IMR-90 (cell line): ENCODE measurements at regions not wholly inside any gene's neighbourhood (a gene's known extent, or its start where the extent isn't known, plus 50 kb on each side); places are given as distances from the start of the nearest gene placed in this dataset.

Experiments used
- ATAC-seq: fragments of 200-7000 bp; cut with Tn5 transposase; 2 replicates; pipeline ENCODE4 v1.9.1; 2020; ENCODE audit warnings: low read depth, mild to moderate bottlenecking, moderate library complexity
- BruUV-seq: library from RNA; stranded (reverse); fragments of 400-500 nt; replicated peaks from 2 replicates; lab custom pipeline; 2021; lab: Mats Ljungman, UMichigan
- CTCF ChIA-PET: fragments of 300-600 bp; formaldehyde crosslinking; extraction: SDS; loops from one replicate; lab custom pipeline; 2021; ENCODE audit warnings: antibody characterized with exemption; lab: Yijun Ruan, JAX
- POLR2A ChIA-PET: fragments of 300-600 bp; sonication (Branson Sonifier 250); formaldehyde crosslinking; loops from one replicate; lab custom pipeline; 2022; ENCODE audit warnings: antibody characterized with exemption; ENCODE audit not compliant: unreplicated experiment; lab: Charles Lee
- DNase-seq: peaks from one replicate; pipeline ENCODE4 v3.0.0; 2013
- H2AFZ ChIP-seq: replicated peaks from 2 replicates; pipeline ENCODE3; 2013; ENCODE audit warnings: low read length, mild to moderate bottlenecking; ENCODE audit not compliant: poor library complexity
- H2AK5ac ChIP-seq: 2 replicates; pipeline ENCODE4 v1.6.1; 2013; ENCODE audit warnings: low read depth, low read length, inconsistent platforms
- H2AK9ac ChIP-seq: replicated peaks from 2 replicates; pipeline ENCODE3; 2013; ENCODE audit warnings: mild to moderate bottlenecking, low read depth, low read length, moderate library complexity; ENCODE audit not compliant: poor library complexity
- H2BK120ac ChIP-seq: 2 replicates; pipeline ENCODE4 v1.6.1; 2013; ENCODE audit warnings: low read depth, low read length, inconsistent platforms
- H2BK15ac ChIP-seq: 3 replicates; pipeline ENCODE4 v1.6.1; 2013; ENCODE audit warnings: low read depth, low read length, inconsistent platforms
- H2BK20ac ChIP-seq: 2 replicates; pipeline ENCODE4 v1.6.1; 2013; ENCODE audit warnings: low read depth, mild to moderate bottlenecking, inconsistent platforms, low read length, moderate library complexity
- H2BK5ac ChIP-seq: 2 replicates; pipeline ENCODE4 v1.6.1; 2013; ENCODE audit warnings: mild to moderate bottlenecking, low read depth, low read length, inconsistent platforms; ENCODE audit not compliant: poor library complexity, severe bottlenecking
- H3K14ac ChIP-seq: replicated peaks from 2 replicates; pipeline ENCODE4 v1.6.1; 2013; ENCODE audit warnings: low read depth, low read length, inconsistent platforms
- H3K18ac ChIP-seq: 2 replicates; pipeline ENCODE4 v1.6.1; 2013; ENCODE audit warnings: low read depth, low read length, control low read depth
- H3K23ac ChIP-seq: 2 replicates; pipeline ENCODE4 v1.6.1; 2013; ENCODE audit warnings: low read depth, low read length, inconsistent platforms
- H3K27ac ChIP-seq: 2 replicates; pipeline ENCODE4 v1.5.1; 2013; ENCODE audit warnings: mild to moderate bottlenecking, control low read depth, low read length; ENCODE audit not compliant: insufficient read depth
- H3K27me3 ChIP-seq: 2 replicates; pipeline ENCODE4 v1.6.1; 2013; ENCODE audit warnings: low read length; ENCODE audit not compliant: control insufficient read depth, insufficient read depth
- H3K36me3 ChIP-seq: 2 replicates; pipeline ENCODE4 v1.6.1; 2013; ENCODE audit warnings: low read length, mixed read lengths; ENCODE audit not compliant: control insufficient read depth, insufficient read depth
- H3K4ac ChIP-seq: 2 replicates; pipeline ENCODE4 v1.6.1; 2013; ENCODE audit warnings: low read depth, low read length, inconsistent platforms
- H3K4me1 ChIP-seq: 2 replicates; pipeline ENCODE4 v1.6.1; 2013; ENCODE audit warnings: low read length, mixed read lengths; ENCODE audit not compliant: control insufficient read depth, insufficient read depth
- H3K4me2 ChIP-seq: 2 replicates; pipeline ENCODE4 v1.6.1; 2013; ENCODE audit warnings: low read depth, mild to moderate bottlenecking, control low read depth, low read length, moderate library complexity
- H3K4me3 ChIP-seq: 2 replicates; pipeline ENCODE4 v1.5.1; 2013; ENCODE audit warnings: low read depth, mild to moderate bottlenecking, control low read depth, low read length, moderate library complexity; ENCODE audit not compliant: insufficient read depth
- H3K56ac ChIP-seq: 2 replicates; pipeline ENCODE4 v1.6.1; 2013; ENCODE audit warnings: low read length, inconsistent platforms; ENCODE audit not compliant: insufficient read depth; ENCODE audit errors: extremely low read depth
- H3K79me1 ChIP-seq, 2 experiments: 2 replicates each; pipeline ENCODE4 v1.6.1; 2013; ENCODE audit warnings: low read length in 2 of 2, inconsistent platforms in 1 of 2, low read depth in 1 of 2
- H3K9ac ChIP-seq: 2 replicates; pipeline ENCODE4 v1.6.1; 2013; ENCODE audit warnings: low read depth, low read length, control low read depth
- H3K9me1 ChIP-seq: 2 replicates; pipeline ENCODE4 v1.6.1; 2013; ENCODE audit warnings: low read length, inconsistent platforms; ENCODE audit not compliant: insufficient read depth
- H3K9me3 ChIP-seq: 2 replicates; pipeline ENCODE4 v1.6.1; 2013; ENCODE audit warnings: low read length; ENCODE audit not compliant: control insufficient read depth, insufficient read depth
- H4K20me1 ChIP-seq: 2 replicates; pipeline ENCODE4 v1.6.1; 2013; ENCODE audit warnings: low read length, inconsistent platforms; ENCODE audit not compliant: insufficient read depth
- H4K5ac ChIP-seq: 2 replicates; pipeline ENCODE4 v1.6.1; 2013; ENCODE audit warnings: mild to moderate bottlenecking, low read depth, low read length, control low read depth
- H4K8ac ChIP-seq, 2 experiments: 2 replicates each; pipeline ENCODE4 v1.6.1; 2013; ENCODE audit warnings: low read depth in 2 of 2, low read length in 2 of 2, control low read depth in 1 of 2, inconsistent platforms in 1 of 2
- H4K91ac ChIP-seq: 2 replicates; pipeline ENCODE4 v1.6.1; 2013; ENCODE audit warnings: low read depth, low read length, inconsistent platforms; ENCODE audit not compliant: insufficient read depth
- ELK1 ChIP-seq: fragments of 150-350 bp; IDR thresholded peaks from 2 replicates; pipeline ENCODE4 v1.6.1; 2016; ENCODE audit warnings: low read depth, mild to moderate bottlenecking, low read length, moderate library complexity, borderline replicate concordance
- MAFK ChIP-seq: IDR thresholded peaks from 2 replicates; pipeline ENCODE4 v1.6.1; 2012; ENCODE audit warnings: low read depth, low read length, improper control_type of control experiment
- NFE2L2 ChIP-seq: fragments of 150-350 bp; IDR thresholded peaks from 2 replicates; pipeline ENCODE4 v1.6.1; 2016; ENCODE audit warnings: low read depth, mild to moderate bottlenecking, low read length
- RAD21 ChIP-seq: IDR thresholded peaks from 2 replicates; pipeline ENCODE4 v1.6.1; 2012; ENCODE audit warnings: low read length, improper control_type of control experiment
- RFX5 ChIP-seq: IDR thresholded peaks from 2 replicates; pipeline ENCODE4 v1.8.0; 2012; ENCODE audit warnings: low read depth, mild to moderate bottlenecking, low read length, moderate library complexity
- WGBS, 2 experiments: methylation state at CpG; one replicate each; pipeline versions ENCODE4 v1.1.5 to v1.1.7; 2013; ENCODE audit warnings: missing lambda C conversion rate in 2 of 2; ENCODE audit not compliant: insufficient read length in 1 of 2; ENCODE audit errors: extremely low coverage in 2 of 2; 5-methylcytosine and 5-hydroxymethylcytosine counted together
- dilution Hi-C: fragments of 300-500 bp; cut with HindIII; formaldehyde crosslinking; loops from one replicate; pipeline ENCODE4 v1.14.3; 2018; ENCODE audit warnings: low sequenced_read_pairs; ENCODE audit not compliant: unreplicated experiment
- in situ Hi-C: fragments of 300-500 bp; cut with MboI; formaldehyde crosslinking; loops from 3 replicates; pipeline ENCODE4 v1.14.3; 2019; ENCODE audit warnings: low sequenced_read_pairs, inconsistent platforms, mixed read lengths
- intact Hi-C: fragments of 100-400 bp; cut with micrococcal nuclease; formaldehyde crosslinking; loops from 2 replicates; pipeline ENCODE4 v1.10.0; 2022
- TF ChIP-seq, protein P1 (sequence below): conservative IDR thresholded peaks from 2 replicates; pipeline ENCODE4 v1.5.1; 2012; ENCODE audit warnings: mild to moderate bottlenecking, low read depth, low read length, improper control_type of control experiment

DNA sequence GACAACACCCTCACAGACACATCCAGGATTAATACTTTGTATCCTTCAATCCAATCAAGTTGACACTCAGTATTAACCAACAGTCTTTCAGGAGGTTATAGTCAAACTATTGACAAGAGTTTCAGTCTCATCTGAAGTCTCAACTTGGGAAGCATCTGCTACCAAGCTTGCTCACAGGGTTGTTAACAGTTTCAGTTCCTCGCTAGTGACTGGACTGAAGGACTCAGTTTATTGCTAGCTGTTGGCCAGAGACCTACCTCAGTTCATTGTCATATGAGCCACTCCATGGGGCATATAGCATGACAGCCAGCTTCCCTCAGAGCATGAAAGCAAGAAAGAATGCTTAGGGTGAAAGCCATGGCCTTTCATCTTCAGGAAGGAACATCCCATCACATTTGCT is 228.6 kb downstream of the EPHA4 start:
- no peak overlapping the region for H2BK20ac ChIP-seq
- H2BK5ac ChIP-seq: no peak overlapping the region
- no CpG with 5 or more reads among the region's 1 CpG for WGBS, 2 experiments
- no peak overlapping the region for H4K91ac ChIP-seq
- ChIA-PET CTCF (interaction anchor here (0.6 kb wide), 1 partner anchor 45 kb away, joined by 4 read pairs; no protein-coding TSS in a partner anchor), POLR2A (no interaction called here)
- H4K8ac ChIP-seq: no peak overlapping the region
- no peak overlapping the region for H2BK120ac ChIP-seq
- H3K56ac ChIP-seq: no peak overlapping the region
- no peak for DNase-seq
- H2AK5ac ChIP-seq: no peak overlapping the region
- H3K9me3 ChIP-seq: no peaks in the 10 kb centered on the region
- no peaks in the 10 kb centered on the region for H3K79me1 ChIP-seq
- H3K9me1 ChIP-seq: no peaks in the 10 kb centered on the region; the same call in 1 of the 2 replicates
- H3K4me3 ChIP-seq: no peak overlapping the region
- no peaks in the 10 kb centered on the region for H3K36me3 ChIP-seq
- H2AK9ac ChIP-seq: no peak overlapping the region
- dilution Hi-C loops (no loop called here), intact Hi-C loops (no loop called here), in situ Hi-C loops (no loop called here)
- H3K27ac ChIP-seq: no peak overlapping the region
- H3K4me2 ChIP-seq: no peak overlapping the region
- no peak overlapping the region for H3K18ac ChIP-seq
- H3K4ac ChIP-seq: no peak overlapping the region
- H3K4me1 ChIP-seq: no peaks in the 10 kb centered on the region
- TF ChIP-seq RFX5: no peak
- TF ChIP-seq, protein P1, sequence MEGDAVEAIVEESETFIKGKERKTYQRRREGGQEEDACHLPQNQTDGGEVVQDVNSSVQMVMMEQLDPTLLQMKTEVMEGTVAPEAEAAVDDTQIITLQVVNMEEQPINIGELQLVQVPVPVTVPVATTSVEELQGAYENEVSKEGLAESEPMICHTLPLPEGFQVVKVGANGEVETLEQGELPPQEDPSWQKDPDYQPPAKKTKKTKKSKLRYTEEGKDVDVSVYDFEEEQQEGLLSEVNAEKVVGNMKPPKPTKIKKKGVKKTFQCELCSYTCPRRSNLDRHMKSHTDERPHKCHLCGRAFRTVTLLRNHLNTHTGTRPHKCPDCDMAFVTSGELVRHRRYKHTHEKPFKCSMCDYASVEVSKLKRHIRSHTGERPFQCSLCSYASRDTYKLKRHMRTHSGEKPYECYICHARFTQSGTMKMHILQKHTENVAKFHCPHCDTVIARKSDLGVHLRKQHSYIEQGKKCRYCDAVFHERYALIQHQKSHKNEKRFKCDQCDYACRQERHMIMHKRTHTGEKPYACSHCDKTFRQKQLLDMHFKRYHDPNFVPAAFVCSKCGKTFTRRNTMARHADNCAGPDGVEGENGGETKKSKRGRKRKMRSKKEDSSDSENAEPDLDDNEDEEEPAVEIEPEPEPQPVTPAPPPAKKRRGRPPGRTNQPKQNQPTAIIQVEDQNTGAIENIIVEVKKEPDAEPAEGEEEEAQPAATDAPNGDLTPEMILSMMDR: no peak
- TF ChIP-seq MAFK: no peak
- TF ChIP-seq RAD21: no peak
- no peak for TF ChIP-seq NFE2L2
- no peak for TF ChIP-seq ELK1
- no peak overlapping the region for H4K5ac ChIP-seq
- H3K9ac ChIP-seq: no peak overlapping the region
- no peaks in the 10 kb centered on the region for H4K20me1 ChIP-seq
- no peaks in the 10 kb centered on the region for H3K27me3 ChIP-seq
- BruUV-seq: no TSS peak
- ATAC-seq: no peak
- no peak overlapping the region for H3K23ac ChIP-seq
- no peak overlapping the region for H2BK15ac ChIP-seq
- H2AFZ ChIP-seq: no peak overlapping the region
- no peak overlapping the region for H3K14ac ChIP-seq
